CD4-positive, alpha-beta memory T cell (primary cell): ENCODE measurements at regions not wholly inside any gene's neighbourhood (a gene's known extent, or its start where the extent isn't known, plus 50 kb on each side); places are given as distances from the start of the nearest gene placed in this dataset.

Experiments
- CTCF ChIA-PET: fragments of 350-600 bp; sonication (Branson Sonifier 250); formaldehyde crosslinking; loops from one replicate; lab custom pipeline; 2021; ENCODE audit warnings: inconsistent platforms; ENCODE audit not compliant: partially characterized antibody; lab: Charles Lee
- POLR2A ChIA-PET: fragments of 350-600 bp; sonication (Branson Sonifier 250); formaldehyde crosslinking; loops from one replicate; lab custom pipeline; 2021; ENCODE audit not compliant: partially characterized antibody; lab: Charles Lee
- DNase-seq, 5 donors: peaks; one replicate each; pipeline versions ENCODE4 v3.0.0 to v3.0.0-alpha.2; 2020 to 2022; ENCODE audit warnings: mixed read lengths in 1 of 5
- H3K27ac ChIP-seq: one replicate; pipeline ENCODE4 v1.7.0; 2013; ENCODE audit warnings: low read depth, low read length
- H3K27me3 ChIP-seq: 2 replicates; pipeline ENCODE4 v1.7.0; 2013; ENCODE audit warnings: mild to moderate bottlenecking, low read length, moderate library complexity; ENCODE audit not compliant: insufficient read depth
- H3K36me3 ChIP-seq: 2 replicates; pipeline ENCODE4 v1.7.0; 2013; ENCODE audit warnings: mild to moderate bottlenecking, low read length, moderate library complexity; ENCODE audit not compliant: insufficient read depth
- H3K4me1 ChIP-seq: 2 replicates; pipeline ENCODE4 v1.7.0; 2013; ENCODE audit warnings: mild to moderate bottlenecking, low read length, moderate library complexity; ENCODE audit not compliant: insufficient read depth
- H3K4me3 ChIP-seq, 2 donors: one replicate each; pipeline ENCODE4 v1.7.0; 2013; ENCODE audit warnings: low read length in 2 of 2, mild to moderate bottlenecking in 1 of 2
- H3K9me3 ChIP-seq, 2 donors: one replicate each; pipeline ENCODE4 v1.7.0; 2013; ENCODE audit warnings: low read length in 2 of 2, control low read depth in 1 of 2; ENCODE audit not compliant: control insufficient read depth in 1 of 2
- H3K27ac Mint-ChIP-seq, 7 donors: one replicate each; pipeline ENCODE4 v1.8.0; 2020 to 2021; ENCODE audit warnings: mixed read lengths in 7 of 7, mild to moderate bottlenecking in 6 of 7, inconsistent platforms in 3 of 7, moderate library complexity in 3 of 7
- H3K27me3 Mint-ChIP-seq, 2 donors: one replicate each; pipeline ENCODE4 v1.8.0; 2020 to 2021; ENCODE audit warnings: mixed read lengths in 2 of 2
- H3K36me3 Mint-ChIP-seq, 2 donors: one replicate each; pipeline ENCODE4 v1.8.0; 2020 to 2021; ENCODE audit warnings: mixed read lengths in 2 of 2, inconsistent platforms in 1 of 2, mild to moderate bottlenecking in 1 of 2
- H3K4me1 Mint-ChIP-seq, 4 donors: one replicate each; pipeline ENCODE4 v1.8.0; 2020 to 2021; ENCODE audit warnings: mixed read lengths in 4 of 4, mild to moderate bottlenecking in 1 of 4
- H3K4me3 Mint-ChIP-seq, 8 donors: one replicate each; pipeline ENCODE4 v1.8.0; 2020 to 2021; ENCODE audit warnings: mixed read lengths in 8 of 8, mild to moderate bottlenecking in 7 of 8, moderate library complexity in 6 of 8, inconsistent platforms in 3 of 8
- H3K9me3 Mint-ChIP-seq, 8 donors: one replicate each; pipeline ENCODE4 v1.8.0; 2020 to 2021; ENCODE audit warnings: mixed read lengths in 8 of 8, mild to moderate bottlenecking in 5 of 8, inconsistent platforms in 3 of 8, moderate library complexity in 1 of 8
- intact Hi-C: fragments of 100-400 bp; cut with micrococcal nuclease; formaldehyde crosslinking; loops from one replicate; pipeline ENCODE4 v1.15.1; 2023

DNA sequence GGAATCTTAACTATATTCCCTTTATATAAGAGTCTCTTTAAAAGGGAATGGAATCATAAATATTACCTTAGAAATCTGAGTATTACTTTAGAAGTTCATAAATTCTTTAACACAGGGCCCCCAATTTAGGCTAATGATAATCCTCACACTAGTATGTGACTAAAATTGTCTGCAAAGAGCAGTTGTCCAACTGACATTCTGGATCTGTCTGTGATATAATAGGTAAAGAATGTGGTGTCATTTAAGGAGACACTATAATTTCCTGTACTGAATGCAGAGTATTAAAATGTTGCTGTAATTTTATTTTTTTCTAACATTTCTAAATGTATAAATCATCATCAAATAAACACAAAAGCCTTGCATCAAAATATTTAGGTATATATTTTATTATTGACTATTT, 128.5 kb upstream of the DST start:
- intact Hi-C loops, result no loop called here
- Mint-ChIP-seq H3K4me1 (no peaks in the 10 kb centered on the region), H3K27me3 (peaks cover 0 to 2% of the 10 kb centered on the region in 2 donors), H3K36me3 (no peaks in the 10 kb centered on the region), H3K27ac (no peak overlapping the region), H3K4me3 (no peak overlapping the region), H3K9me3 (peaks cover 0 to 5% (median 0%) of the 10 kb centered on the region in 8 donors)
- DNase-seq, result no peak
- Histone ChIP-seq H3K27ac (no peak overlapping the region), H3K27me3 (no peaks in the 10 kb centered on the region), H3K4me1 (no peaks in the 10 kb centered on the region), H3K4me3 (no peak overlapping the region), H3K36me3 (no peaks in the 10 kb centered on the region), H3K9me3 (no peaks in the 10 kb centered on the region)
- POLR2A ChIA-PET, result no interaction called here
- CTCF ChIA-PET, result no interaction called here

DNA sequence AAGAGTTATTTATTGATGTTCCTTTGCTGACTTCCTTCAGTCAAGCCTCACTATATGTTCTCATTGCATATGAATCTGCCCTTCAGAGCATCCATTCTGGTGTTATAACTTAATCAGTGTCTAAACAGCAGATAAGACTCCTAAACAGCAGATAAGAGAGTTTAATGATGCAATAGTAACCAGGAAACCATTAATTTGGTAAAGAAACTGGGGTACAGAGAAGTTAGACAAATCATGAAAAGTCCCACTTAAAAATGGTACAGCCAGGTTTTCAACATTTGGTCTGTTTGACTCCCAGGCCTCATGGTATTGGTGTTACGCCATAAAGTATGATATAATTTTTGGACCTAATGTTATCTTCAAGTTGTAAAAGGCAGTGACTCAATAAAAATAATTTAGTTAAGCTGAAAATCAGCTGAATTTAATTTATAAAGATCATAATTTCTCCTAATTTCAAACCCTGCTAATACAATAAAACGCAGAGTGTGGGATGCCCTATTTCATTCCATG, 127.4 kb upstream of the DST start:
- Mint-ChIP-seq H3K9me3 (peaks cover 0 to 5% (median 0%) of the 10 kb centered on the region in 8 donors), H3K27ac (no peak overlapping the region), H3K4me3 (no peak overlapping the region), H3K36me3 (no peaks in the 10 kb centered on the region), H3K4me1 (peaks cover 0 to 2% (median 0%) of the 10 kb centered on the region in 4 donors), H3K27me3 (peaks cover 0 to 2% of the 10 kb centered on the region in 2 donors)
- ChIA-PET CTCF (no interaction called here), POLR2A (no interaction called here)
- no peaks in the 10 kb centered on the region for H3K27me3 ChIP-seq
- no peak overlapping the region for H3K4me3 ChIP-seq
- H3K9me3 ChIP-seq, result no peaks in the 10 kb centered on the region
- H3K36me3 ChIP-seq, result no peaks in the 10 kb centered on the region
- no peak overlapping the region for H3K27ac ChIP-seq
- H3K4me1 ChIP-seq, result no peaks in the 10 kb centered on the region
- DNase-seq, result no peak
- intact Hi-C loops, result no loop called here

DNA sequence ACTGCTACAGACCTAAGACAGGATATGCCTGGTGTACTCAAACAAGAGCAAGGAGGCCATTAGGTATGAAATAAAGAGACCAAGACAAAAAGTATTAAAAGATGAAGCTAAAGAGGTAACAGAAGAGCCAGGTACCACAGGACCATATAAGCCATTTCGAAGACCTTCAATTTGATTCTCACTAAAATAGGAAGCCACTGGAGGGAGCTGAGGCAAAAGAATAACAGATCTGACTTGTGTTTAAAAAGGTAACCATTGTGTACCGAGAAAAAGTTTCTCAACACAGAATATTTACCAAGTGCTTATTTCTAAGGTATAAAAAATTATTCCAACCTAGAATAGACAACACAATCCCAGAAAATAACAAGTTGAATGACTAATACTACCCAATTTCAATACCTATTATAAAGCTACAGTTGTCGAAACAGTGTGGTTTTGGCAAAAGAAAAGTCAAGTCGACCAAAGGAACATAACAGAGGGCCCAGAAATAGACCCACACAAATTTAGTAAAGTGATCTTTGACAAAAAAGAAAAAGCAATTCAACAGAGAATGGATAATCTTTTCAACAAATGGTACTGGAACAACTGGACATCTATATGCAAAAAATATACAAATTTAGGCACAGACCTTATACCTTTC, 125.3 kb upstream of the DST start:
- H3K4me3 Mint-ChIP-seq, result no peak overlapping the region
- Histone ChIP-seq H3K4me1 (no peaks in the 10 kb centered on the region), H3K27me3 (no peaks in the 10 kb centered on the region), H3K4me3 (no peak overlapping the region), H3K36me3 (no peaks in the 10 kb centered on the region), H3K9me3 (no peaks in the 10 kb centered on the region), H3K27ac (no peak overlapping the region)
- H3K9me3 Mint-ChIP-seq, result peaks cover 0 to 1% (median 0%) of the 10 kb centered on the region in 8 donors
- H3K36me3 Mint-ChIP-seq, result no peaks in the 10 kb centered on the region
- no peaks in the 10 kb centered on the region for H3K27me3 Mint-ChIP-seq
- no peak overlapping the region for H3K27ac Mint-ChIP-seq
- no peak for DNase-seq
- CTCF ChIA-PET, result no interaction called here
- H3K4me1 Mint-ChIP-seq, result peaks cover 0 to 2% (median 0%) of the 10 kb centered on the region in 4 donors
- intact Hi-C loops, result no loop called here
- POLR2A ChIA-PET, result no interaction called here

DNA sequence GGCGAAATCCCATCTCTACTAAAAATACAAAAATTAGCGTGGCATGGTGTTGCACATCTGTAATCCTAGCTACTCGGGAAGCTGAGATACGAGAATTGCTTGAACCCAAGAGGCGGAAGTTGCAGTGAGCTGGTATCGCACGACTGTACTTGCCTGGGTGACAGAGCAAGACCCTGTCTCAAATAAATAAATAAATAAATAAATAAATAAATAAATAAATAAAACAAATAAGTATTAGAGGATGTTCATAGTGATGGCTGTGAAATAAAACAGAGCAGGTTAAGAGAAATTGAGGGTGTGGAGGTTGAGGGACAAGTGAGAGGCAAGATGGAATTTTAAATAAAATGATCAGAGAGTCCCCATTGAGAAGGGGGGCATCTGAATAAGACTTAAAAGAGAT, 124.7 kb upstream of the DST start:
- ChIA-PET CTCF (no interaction called here), POLR2A (no interaction called here)
- H3K36me3 ChIP-seq, result no peaks in the 10 kb centered on the region
- H3K4me1 ChIP-seq, result no peaks in the 10 kb centered on the region
- no peak overlapping the region for H3K4me3 ChIP-seq
- no peaks in the 10 kb centered on the region for H3K27me3 Mint-ChIP-seq
- no peak overlapping the region for H3K27ac ChIP-seq
- no peaks in the 10 kb centered on the region for H3K27me3 ChIP-seq
- no peak overlapping the region for H3K27ac Mint-ChIP-seq
- peaks cover 0 to 2% (median 0%) of the 10 kb centered on the region in 4 donors for H3K4me1 Mint-ChIP-seq
- DNase-seq, result no peak
- no peak overlapping the region for H3K4me3 Mint-ChIP-seq
- no peaks in the 10 kb centered on the region for H3K9me3 ChIP-seq
- peaks cover 0 to 2% (median 0%) of the 10 kb centered on the region in 8 donors for H3K9me3 Mint-ChIP-seq
- intact Hi-C loops, result no loop called here
- H3K36me3 Mint-ChIP-seq, result no peaks in the 10 kb centered on the region

DNA sequence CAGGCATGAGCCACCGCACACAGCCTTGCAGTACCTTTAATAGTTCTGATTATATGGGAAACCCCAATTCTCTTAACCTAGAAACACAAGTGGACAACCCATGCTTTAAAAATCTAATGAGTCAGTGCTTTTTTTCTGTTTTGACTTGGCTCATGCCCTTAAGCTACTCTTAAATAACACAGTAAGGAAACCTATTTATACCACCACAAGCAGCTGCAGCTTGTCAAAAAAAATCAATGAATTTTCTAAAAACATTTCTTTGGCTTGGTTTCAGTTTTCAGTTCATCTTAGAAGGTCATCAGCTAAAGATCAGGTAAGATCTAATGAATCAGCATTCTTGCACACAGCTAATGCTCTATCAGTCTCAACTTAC, 124.1 kb upstream of the DST start:
- peaks cover 0 to 2% (median 0%) of the 10 kb centered on the region in 4 donors for H3K4me1 Mint-ChIP-seq
- CTCF ChIA-PET, result no interaction called here
- POLR2A ChIA-PET, result no interaction called here
- intact Hi-C loops, result no loop called here
- H3K9me3 ChIP-seq, result no peaks in the 10 kb centered on the region
- H3K36me3 Mint-ChIP-seq, result no peaks in the 10 kb centered on the region
- no peaks in the 10 kb centered on the region for H3K36me3 ChIP-seq
- no peaks in the 10 kb centered on the region for H3K27me3 ChIP-seq
- no peak for DNase-seq
- peaks cover 0 to 2% (median 0%) of the 10 kb centered on the region in 8 donors for H3K9me3 Mint-ChIP-seq
- H3K4me3 ChIP-seq, result no peak overlapping the region
- no peak overlapping the region for H3K4me3 Mint-ChIP-seq
- no peak overlapping the region for H3K27ac Mint-ChIP-seq
- H3K27ac ChIP-seq, result no peak overlapping the region
- no peaks in the 10 kb centered on the region for H3K27me3 Mint-ChIP-seq
- no peaks in the 10 kb centered on the region for H3K4me1 ChIP-seq

DNA sequence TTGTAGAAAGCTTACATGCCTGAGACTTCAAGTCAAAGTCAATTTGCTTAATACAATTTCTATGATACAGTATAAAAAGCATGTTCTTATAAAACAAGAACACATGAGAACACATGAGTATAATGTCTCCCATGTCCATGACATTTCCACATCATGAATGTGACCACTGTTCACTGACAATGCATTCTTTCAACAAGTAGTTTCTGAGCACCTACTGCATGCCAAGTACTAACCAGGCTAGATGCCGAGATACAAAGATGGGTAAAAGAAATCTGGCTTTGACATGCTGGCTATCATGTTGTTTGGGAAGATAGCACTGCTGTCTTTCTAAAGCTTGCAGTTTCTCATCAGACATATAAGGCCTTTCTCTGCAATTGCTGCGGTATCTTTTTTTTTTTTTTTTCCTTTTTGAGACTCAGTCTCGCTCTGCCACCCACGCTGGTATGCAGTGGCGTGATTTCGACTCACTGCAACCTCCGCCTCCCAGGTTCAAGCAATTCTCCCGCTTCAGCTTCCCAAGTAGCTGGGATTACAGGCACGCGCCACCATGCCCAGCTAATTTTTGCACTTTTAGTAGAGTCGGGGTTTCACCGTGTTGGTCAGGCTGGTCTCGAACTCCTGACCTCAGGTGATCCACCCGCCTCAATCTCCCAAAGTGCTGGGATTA, 123.6 kb upstream of the DST start:
- Mint-ChIP-seq H3K4me3 (no peak overlapping the region), H3K4me1 (peaks cover 0 to 2% (median 0%) of the 10 kb centered on the region in 4 donors), H3K9me3 (peaks cover 0 to 2% (median 0%) of the 10 kb centered on the region in 8 donors), H3K27me3 (no peaks in the 10 kb centered on the region), H3K27ac (no peak overlapping the region), H3K36me3 (no peaks in the 10 kb centered on the region)
- Histone ChIP-seq H3K9me3 (no peaks in the 10 kb centered on the region), H3K27ac (no peak overlapping the region), H3K4me1 (no peaks in the 10 kb centered on the region), H3K4me3 (no peak overlapping the region), H3K27me3 (no peaks in the 10 kb centered on the region), H3K36me3 (no peaks in the 10 kb centered on the region)
- intact Hi-C loops, result no loop called here
- DNase-seq, result no peak
- POLR2A ChIA-PET, result no interaction called here
- CTCF ChIA-PET, result no interaction called here

DNA sequence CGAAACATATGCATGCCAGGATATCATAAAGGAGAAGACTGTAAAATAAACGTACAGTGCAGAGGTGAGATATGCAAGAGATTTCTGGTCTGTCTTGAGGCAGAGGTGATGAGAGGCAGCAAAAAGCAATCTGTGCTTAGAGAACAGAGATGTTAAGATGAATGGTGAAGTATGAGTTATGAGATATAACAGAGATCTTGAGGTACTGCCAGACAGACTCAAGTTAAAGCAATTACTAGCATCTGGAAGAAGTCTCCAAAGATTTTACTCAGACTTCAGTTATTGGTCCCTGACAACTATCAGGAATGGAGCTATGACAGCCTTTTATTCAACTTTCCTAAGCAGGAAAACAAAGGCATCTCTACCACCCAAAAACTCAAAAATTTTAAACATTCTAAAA, 122.8 kb upstream of the DST start:
- Mint-ChIP-seq H3K4me3 (no peak overlapping the region), H3K9me3 (peaks cover 0 to 2% (median 0%) of the 10 kb centered on the region in 8 donors), H3K4me1 (peaks cover 0 to 2% (median 0%) of the 10 kb centered on the region in 4 donors), H3K27ac (no peak overlapping the region), H3K36me3 (no peaks in the 10 kb centered on the region), H3K27me3 (no peaks in the 10 kb centered on the region)
- Histone ChIP-seq H3K9me3 (no peaks in the 10 kb centered on the region), H3K36me3 (no peaks in the 10 kb centered on the region), H3K4me1 (no peaks in the 10 kb centered on the region), H3K27me3 (no peaks in the 10 kb centered on the region), H3K27ac (no peak overlapping the region), H3K4me3 (no peak overlapping the region)
- DNase-seq, result no peak
- intact Hi-C loops, result no loop called here
- CTCF ChIA-PET, result no interaction called here
- POLR2A ChIA-PET, result no interaction called here
